Lower leg skin (tissue), 4 donors: ENCODE measurements at regions not wholly inside any gene's neighbourhood (a gene's known extent, or its start where the extent isn't known, plus 50 kb on each side); places are given as distances from the start of the nearest gene placed in this dataset.

Experiments
- DNase-seq, 2 donors: peaks; one replicate each; pipeline ENCODE4 v3.0.0-alpha.2; 2019; ENCODE audit warnings: low spot score in 2 of 2
- H3K4me3 ChIP-seq: fragments of 200-600 bp; sonication (generic); 2 replicates; pipeline ENCODE4 v1.5.1; 2017; ENCODE audit warnings: mild to moderate bottlenecking, low read depth; ENCODE audit not compliant: poor library complexity, severe bottlenecking
- CTCF ChIP-seq, 3 donors: fragments of 450-650 bp; IDR thresholded peaks; one replicate each; pipeline ENCODE4 v1.5.1; 2016; ENCODE audit warnings: antibody characterized with exemption in 3 of 3, mild to moderate bottlenecking in 3 of 3, moderate library complexity in 2 of 3
- POLR2A ChIP-seq, 2 donors: fragments of 450-650 bp; IDR thresholded peaks; one replicate each; pipeline ENCODE4 v1.6.1; 2016 to 2017; ENCODE audit warnings: antibody characterized with exemption in 2 of 2, mild to moderate bottlenecking in 1 of 2, moderate library complexity in 1 of 2
- WGBS, 2 donors: methylation state at CpG; one replicate each; pipeline ENCODE4 v1.1.5; 2018; 5-methylcytosine and 5-hydroxymethylcytosine counted together
- intact Hi-C: fragments of 100-400 bp; cut with DNase I; formaldehyde crosslinking; loops from one replicate; pipeline ENCODE4 v1.15.0; 2023; ENCODE audit warnings: low total_unique reads

- TF ChIP-seq CTCF (IDR thresholded peaks at IDR 0.05) (no peak), POLR2A (IDR thresholded peaks at IDR 0.05) (no peak)
- WGBS, 2 donors, result 18 to 97% methylated on average over 1 of the region's 1 CpG
- no peak overlapping the region for H3K4me3 ChIP-seq
- no peak for DNase-seq
- intact Hi-C loops, result no loop called here
These were observed 337.6 kb downstream of the HNRNPD start for GRCh38 chr4:82036181-82036580.

GRCh38 chr4:82034878-82035277, 338.9 kb downstream of the HNRNPD start:
- intact Hi-C loops, result no loop called here
- no peak overlapping the region for H3K4me3 ChIP-seq
- 63 to 70% methylated on average over 2 of the region's 2 CpGs for WGBS, 2 donors
- no peak for TF ChIP-seq POLR2A (IDR thresholded peaks at IDR 0.05)
- TF ChIP-seq CTCF (IDR thresholded peaks at IDR 0.05), result no peak
- no peak for DNase-seq

GRCh38 chr4:82033862-82034261, 339.9 kb downstream of the HNRNPD start:
- intact Hi-C loops, result no loop called here
- no peak overlapping the region for H3K4me3 ChIP-seq
- TF ChIP-seq POLR2A (IDR thresholded peaks at IDR 0.05), result no peak
- TF ChIP-seq CTCF (IDR thresholded peaks at IDR 0.05), result no peak
- 54 to 63% methylated on average over 2 of the region's 2 CpGs for WGBS, 2 donors
- no peak for DNase-seq

- no peak for DNase-seq
- no peak for TF ChIP-seq POLR2A (IDR thresholded peaks at IDR 0.05)
- TF ChIP-seq CTCF (IDR thresholded peaks at IDR 0.05), result no peak
- no peak overlapping the region for H3K4me3 ChIP-seq
- intact Hi-C loops, result no loop called here
- WGBS, 2 donors, result 71 to 87% methylated on average over 2 of the region's 2 CpGs
These were observed 342.3 kb downstream of the HNRNPD start for GRCh38 chr4:82031376-82031927.

GRCh38 chr4:82017680-82018079, 356.1 kb downstream of the HNRNPD start:
- intact Hi-C loops, result no loop called here
- TF ChIP-seq CTCF (IDR thresholded peaks at IDR 0.05) (no peak), POLR2A (IDR thresholded peaks at IDR 0.05) (no peak)
- WGBS, 2 donors, result 73 to 78% methylated on average over 2 of the region's 2 CpGs
- DNase-seq, result no peak
- H3K4me3 ChIP-seq, result no peak overlapping the region

GRCh38 chr4:82005158-82005557, 368.6 kb downstream of the HNRNPD start:
- intact Hi-C loops, result no loop called here
- TF ChIP-seq CTCF (IDR thresholded peaks at IDR 0.05) (no peak), POLR2A (IDR thresholded peaks at IDR 0.05) (no peak)
- no peak for DNase-seq
- H3K4me3 ChIP-seq, result no peak overlapping the region
- 49 to 50% methylated on average over 1 of the region's 1 CpG for WGBS, 2 donors
